HG03159 (cell line): ENCODE measurements at regions not wholly inside any gene's neighbourhood (a gene's known extent, or its start where the extent isn't known, plus 50 kb on each side); places are given as distances from the start of the nearest gene placed in this dataset.

Experiments
- ATAC-seq: cut with Tn5 transposase; IDR thresholded peaks from one replicate; pipeline ENCODE4 v1.9.1; 2021; ENCODE audit warnings: mild to moderate bottlenecking, moderate library complexity; ENCODE audit not compliant: unreplicated experiment

DNA sequence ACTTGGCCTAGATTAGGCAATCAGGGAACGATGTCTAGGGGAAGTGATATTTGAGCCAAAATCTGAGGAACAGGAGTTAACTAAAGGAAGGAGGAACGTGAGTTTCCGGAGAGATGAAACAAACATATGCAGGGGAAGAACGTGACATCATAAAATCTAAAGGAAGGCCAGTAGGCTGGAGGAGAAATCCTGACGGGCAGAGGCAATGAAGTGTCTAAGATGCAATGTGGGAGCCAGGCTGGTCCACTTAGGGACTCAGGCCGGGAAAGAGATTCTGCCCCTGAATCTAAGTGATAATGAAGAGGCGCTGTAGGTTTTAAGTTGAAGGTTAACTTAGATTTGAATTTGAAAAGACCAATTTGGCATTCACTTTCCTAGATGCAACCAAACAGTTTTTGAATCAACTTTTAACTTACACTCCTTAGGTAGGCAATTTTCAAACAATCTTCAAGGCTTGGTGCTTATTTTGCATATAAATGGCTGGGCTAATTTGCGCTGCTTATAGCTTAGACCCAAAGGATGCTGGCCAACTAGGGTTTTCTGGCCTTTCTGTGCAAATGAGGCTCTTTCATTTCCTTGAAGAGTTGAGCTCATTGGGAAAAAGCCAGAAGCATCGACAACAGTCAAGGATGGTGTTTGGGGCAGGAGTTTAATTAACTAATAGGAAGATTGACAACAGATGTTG lies 221.7 kb downstream of the SOX11 start:
- no peak for ATAC-seq

DNA sequence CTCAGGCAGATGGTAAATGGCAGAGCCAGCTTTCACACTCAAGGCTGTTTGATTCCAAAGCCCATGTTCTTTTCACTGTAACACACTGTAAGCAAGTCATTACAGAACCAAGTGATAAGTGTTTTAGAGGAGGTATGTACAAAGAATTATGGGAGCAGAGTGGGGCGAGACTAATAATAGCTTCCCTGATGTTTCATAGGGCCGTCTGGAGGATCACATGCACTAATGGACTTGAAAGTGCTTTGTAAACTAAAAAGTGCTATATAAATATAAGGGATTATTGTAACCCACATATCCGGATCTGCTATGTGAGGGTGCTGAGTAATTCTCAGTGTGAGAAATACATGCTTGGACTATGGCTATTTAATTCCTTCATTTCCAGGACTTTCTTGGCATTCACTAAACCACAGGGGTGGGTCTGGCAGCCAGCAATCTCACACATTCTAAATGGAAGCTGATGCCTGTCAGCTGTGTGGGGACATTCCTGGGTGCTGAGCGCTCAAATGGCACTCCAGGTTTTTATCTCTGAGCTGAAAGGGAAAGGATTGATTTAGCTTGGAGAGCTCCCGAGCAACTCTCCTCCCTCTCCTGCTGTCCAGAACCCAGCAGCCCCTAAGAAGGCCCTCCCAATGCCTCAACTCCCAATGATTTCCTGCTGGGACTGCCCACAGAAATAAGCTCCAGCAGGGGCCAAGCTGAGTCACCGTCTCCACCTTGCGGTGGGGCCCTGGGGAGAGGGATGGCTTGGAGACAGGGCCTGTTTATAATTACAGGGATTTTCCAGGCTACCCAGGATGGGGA lies 222.8 kb downstream of the SOX11 start:
- ATAC-seq = no peak

DNA sequence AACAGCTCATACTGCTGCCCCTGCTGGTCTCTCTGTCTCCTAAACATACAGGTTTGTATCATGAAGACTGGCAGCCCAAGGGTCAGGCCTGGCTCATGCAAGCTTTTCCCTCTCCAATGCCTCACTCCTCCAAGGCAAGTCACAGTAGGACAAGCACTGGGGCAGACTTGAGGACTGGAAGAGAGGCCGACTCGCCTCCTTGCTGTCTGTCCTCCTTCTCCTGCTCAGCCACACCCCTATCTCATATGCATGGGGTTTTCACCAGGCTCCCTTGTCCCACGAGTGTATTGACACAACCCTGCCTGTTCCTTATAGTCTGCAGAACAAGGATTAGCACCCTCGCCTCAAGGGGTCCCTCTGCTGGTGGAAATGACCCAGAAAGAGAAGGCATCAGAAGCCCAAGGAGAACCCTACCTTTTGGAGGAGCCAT lies 223.7 kb downstream of the SOX11 start:
- no peak for ATAC-seq

DNA sequence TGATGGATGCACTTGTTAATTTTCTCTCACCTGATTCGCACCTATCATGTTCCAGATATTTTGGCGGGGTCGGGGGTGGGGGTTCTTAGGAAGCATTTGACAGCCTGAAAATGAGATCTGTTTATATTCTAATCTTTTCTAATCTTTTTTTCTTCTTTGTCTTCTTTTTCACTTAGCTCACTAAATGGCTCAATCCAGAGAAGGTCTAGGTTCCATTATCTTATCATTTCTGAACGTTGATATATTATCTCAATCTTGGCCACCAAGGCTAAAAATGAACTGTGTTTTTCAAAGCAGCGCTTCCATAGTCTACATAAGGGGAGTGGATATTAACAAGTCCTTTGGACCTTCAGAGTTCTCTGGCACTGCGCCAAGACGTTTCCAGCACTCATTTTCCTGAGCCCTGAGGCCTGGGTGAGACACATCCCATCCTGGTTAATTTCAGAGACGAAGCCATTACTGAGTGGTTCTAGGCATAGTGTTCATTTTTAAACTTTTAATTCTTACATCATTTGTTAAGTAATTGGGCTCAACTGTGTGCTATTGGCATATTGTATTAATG lies 229.0 kb downstream of the SOX11 start:
- ATAC-seq = no peak

DNA sequence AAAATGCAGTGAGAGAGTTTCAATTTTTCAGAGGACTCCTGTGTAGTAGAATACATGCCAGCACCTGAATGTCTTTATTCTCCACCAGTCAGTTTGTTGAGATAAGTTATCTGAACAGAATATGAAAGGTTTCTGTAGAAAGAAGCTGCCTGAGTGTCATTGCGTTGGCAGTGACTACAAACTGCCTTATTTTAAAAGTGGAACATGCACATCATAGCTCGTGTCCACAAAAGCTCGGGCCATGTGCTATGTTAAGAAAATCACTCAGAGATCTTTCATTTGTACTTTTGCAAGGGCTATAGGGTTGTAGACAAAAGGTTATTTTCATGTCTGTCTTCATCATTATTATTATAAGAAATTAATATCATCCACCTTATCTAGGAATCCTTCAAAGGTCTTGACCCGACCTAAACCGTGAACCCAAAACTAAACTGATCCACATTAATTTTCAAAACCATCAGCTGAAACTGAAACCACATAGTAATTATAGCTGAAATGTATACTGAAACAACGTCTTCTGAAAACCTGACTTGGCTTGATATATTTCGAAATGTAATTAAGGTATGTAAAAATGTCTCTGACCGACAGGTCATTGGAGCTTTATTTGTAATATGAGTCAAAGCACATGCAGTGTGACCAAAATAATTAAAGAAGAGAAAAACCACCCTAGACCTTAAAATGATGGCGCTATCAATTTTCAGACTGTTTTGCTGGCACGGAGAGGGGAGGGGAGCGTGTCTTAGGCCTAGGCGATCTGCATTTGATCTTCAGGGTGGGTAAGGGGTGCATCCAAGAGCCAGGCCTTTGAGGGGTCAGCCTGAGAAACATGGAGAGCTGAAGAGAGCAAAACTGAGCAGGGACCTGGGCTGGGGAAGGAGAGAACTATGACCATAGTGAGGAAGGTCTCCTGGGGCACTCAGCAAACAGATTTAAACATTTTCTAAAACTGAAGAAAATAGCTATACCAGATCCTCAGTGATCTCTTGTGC lies 232.1 kb downstream of the SOX11 start:
- no peak for ATAC-seq

DNA sequence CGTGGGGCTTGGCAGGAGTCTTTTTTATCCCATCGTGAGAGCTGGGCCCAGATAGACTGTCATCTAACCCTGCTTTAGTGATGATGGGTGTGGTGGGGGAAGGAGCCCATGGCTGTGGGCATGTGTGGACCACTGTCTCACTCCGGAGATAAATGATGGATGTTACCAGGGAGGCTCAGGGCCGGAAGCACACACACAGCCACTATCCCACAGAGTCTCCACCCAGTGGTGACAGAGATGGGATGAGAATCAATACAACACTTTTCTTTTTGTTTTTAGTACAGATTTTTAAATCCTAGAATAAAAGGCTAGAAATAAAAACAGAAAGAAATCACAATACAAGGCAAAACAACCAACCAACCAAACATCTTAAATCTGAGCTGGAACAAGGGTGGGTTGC lies 233.4 kb downstream of the SOX11 start:
- no peak for ATAC-seq

DNA sequence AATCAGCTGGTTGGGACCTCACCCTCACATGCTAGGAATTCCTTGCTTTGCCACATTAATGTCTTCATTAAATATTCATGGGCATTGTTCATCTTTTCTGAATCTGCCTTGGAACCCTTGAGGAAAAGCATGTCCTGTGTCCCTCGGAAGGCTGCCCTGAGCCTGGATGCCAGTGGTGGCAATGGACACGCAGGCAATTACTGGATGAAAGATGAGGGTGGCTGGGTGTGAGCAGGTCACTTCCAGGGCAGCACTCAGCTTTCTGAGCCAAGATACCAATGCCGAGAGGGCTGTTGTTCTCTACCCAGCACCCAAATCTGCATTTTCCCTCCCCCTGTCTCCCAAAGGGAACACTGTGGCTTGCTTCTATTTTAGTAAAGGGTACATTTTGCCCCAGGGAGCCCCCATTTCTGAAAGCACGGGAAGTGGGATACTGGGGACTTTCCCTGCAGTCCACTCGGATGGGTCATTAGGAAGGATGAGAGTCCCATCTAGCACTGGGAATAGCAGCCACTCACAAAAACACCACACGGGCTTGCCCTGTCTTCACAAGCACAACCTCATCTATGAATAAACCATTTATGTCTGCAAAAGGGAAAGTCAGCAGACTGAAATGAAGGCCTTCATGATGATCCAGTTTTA lies 234.8 kb downstream of the SOX11 start:
- no peak for ATAC-seq

DNA sequence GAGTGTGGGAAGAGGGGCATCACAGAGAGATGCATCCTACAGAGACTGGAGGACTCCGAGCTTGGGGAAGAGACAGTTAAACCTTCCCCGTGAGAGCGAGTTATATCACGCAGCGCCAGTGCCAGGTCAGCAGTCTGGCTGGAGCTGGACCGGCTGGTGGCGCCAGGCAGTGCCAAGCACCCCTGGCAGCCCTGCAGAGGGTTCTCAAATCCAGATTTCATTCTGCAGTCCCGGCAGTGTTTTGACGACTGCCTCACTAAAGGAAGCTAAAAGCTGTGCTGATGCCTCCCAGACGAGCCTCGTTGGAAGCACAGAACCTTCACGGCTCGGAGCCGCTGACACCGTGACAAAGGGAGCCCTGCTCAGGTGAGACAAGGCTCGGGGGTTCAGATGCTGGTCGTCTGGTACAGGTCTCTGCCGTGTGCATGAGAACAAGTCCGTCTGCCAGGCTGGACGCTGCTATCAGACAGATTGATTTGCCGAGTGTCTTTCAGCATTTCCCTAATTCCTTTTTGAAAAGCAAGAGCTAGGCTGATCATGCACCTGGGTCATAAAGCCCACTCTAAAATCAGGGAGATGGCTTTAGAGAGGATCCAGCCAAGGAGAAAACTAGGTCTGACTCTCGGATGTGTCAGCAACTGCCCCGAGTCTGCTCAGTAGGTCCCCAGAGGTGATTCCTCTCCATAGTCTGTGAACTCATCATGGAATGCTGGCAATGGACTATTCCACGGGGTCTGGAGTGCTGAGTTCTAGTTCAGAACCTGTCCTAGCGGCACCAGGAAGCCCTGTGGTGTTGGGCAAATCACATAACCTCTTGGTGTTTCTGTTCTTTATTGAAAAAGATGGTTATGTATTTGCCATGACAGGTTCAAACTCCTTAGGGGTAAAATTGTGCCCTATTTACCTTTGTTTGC lies 240.6 kb downstream of the SOX11 start:
- no peak for ATAC-seq

DNA sequence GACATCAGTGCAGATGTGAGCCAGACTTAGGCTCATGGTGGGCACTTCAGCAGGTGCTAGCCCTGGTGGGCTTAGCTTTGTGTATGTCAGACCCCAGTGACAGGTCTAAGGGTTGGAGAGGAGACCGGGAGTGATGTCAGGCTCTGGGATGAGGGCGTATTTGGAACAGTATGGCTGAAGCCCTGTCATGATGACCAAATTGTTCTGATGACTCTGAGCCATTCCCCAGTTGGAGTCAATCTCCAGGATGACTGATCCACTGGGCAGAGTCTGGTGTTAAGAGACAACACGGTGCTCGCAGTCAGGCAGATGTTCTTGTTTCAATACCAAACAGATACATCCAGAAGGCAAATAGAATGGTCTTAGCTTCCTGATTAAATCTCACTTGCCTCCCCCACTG lies 241.5 kb downstream of the SOX11 start:
- no peak for ATAC-seq

DNA sequence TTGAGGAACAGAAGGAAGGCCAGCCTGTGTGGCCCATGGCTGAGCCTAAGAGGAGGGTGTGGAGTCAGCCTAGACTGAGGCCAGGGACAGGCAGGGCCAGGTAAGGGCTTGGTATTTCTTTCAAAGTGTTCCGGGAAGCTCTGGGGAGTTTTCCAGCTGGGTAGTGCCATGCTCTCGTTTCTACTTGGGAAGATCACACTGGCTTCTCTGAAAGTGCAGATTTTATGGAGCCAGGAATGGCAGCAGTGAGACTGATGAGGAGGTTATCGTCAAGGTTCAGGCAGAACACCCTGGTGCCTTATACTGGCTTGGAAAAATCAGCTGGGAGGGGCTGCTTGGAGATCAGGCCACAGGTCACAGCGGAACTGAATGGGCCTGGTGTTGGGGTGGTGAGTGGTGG lies 245.1 kb downstream of the SOX11 start:
- ATAC-seq = no peak

DNA sequence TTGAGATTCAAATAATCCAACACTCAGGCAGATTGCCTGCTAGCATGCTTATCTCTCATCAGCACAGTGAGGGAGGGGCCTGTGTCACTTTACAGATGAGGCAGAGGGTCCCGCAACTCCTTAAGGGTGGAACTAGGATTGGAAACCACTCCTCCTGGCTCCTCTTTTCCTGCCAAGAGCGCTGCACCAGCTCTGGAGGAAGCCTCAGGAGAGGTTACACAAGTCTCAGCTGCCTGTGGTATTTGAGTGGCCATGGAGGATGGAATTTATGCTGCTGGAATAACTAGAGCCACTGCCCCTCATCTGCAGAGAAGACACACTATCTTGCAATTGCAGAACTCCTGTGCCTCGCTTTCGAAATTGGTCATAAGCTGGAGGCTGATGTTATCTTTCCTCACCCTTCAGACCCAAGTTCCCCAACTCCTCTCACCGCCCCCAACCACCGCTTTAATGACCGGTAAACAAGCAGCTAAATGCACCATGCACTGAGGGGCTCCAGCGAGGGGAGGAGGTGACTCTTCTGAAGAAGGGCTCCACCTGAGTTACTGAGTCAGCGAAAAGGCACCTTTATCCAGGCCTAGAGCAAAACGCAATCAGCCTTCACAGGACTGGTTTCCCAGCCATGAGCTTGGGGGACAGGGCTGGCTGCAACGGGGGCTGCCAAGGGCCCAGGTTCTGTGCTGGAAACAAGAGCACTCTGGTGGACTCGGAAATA lies 245.8 kb downstream of the SOX11 start:
- no peak for ATAC-seq

DNA sequence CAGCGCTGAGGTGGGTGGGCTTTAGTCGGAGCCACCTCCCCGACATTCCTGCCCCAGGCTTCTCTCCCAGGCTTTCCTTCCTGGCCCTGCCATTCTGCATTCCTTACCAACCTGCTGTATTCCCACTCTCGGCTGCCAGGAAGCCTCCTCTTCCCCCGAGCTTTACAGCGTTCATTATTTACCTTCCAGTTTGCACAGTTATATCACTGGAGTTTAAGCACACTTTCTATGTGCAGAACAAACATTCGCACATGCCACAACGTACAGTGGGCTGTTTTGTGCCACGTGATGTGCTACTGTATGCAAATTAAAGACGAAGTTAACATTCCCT lies 246.3 kb downstream of the SOX11 start:
- no peak for ATAC-seq

DNA sequence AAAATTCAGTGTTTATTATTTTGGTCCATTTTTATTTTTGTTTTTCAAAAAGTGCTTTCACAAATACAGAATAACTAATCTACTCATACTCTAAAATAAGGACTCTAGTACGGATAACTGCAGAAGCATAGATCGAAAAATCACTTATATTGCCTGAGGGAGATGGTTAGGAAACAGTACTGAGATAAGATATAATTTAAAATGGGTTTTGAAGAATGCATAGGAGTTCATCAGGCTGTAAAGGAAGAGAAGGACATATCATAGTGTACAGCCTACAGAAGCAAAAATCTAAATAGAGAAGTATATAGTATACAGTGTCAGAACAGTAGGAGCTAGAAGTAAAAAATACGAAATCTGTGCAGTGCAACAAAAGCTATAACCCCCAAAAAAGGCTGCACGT lies 247.4 kb downstream of the SOX11 start:
- ATAC-seq = no peak

DNA sequence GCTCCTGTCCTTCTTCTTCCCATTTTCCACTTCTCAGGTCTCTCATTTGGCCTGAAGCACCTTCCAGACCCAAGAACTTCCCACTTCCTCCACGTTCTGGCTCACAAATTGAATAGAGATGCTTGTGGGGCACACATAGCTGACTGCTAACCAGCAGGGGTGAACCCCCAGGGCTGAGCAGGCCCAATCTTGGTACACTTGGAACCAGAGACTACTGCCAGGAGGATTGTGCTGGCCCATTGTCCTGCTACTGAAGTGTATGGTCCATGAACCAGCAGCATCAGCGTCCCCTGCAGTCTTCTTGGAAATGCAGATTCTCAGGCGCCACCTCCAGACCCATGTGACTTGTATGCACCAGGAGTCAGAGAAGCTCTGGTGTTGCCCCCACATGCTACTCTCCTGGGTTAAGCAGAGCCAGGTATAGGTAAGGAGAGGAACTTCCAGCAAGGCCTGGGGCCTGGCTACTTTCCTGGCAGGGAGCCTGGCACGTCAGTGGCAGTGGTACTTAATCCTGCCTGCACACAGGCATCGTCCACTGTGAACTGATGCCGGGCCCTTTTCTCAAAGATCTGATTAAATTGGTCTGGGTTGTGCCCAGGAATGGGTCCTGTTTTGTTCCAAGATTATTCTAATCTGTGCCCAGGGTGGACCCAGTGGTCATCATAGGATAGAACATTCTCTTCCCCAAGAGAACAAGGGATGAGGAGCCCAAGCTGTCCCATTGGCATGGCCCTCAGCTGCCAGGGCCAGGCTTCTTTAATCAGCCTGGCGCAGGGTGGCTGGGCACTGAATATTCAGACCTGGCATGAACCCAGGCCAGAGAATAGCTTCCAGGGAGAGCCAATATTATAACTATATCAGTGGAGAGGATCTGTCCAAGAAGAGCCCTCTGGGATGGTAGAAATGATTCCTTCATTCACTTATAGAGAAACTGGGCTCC lies 248.7 kb downstream of the SOX11 start:
- no peak for ATAC-seq

DNA sequence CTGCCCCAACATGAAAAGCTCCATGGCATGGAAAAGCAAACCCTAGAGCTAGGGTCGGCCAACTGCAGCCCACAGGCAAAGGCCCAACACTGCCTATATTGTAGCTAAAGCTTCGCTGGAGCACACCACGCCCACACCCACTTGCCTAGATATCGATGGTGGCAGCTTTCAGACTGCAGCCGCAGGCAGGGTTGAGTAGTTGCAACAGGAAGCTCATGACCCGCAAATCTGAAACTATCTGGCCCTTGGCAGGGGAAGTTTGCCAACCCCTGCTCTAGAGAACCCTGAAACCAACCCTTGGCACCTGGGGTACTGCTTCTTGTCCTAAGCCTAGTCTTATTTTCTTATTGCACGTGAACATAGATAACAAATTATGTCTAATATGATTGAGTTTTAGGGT lies 250.0 kb downstream of the SOX11 start:
- ATAC-seq = no peak

DNA sequence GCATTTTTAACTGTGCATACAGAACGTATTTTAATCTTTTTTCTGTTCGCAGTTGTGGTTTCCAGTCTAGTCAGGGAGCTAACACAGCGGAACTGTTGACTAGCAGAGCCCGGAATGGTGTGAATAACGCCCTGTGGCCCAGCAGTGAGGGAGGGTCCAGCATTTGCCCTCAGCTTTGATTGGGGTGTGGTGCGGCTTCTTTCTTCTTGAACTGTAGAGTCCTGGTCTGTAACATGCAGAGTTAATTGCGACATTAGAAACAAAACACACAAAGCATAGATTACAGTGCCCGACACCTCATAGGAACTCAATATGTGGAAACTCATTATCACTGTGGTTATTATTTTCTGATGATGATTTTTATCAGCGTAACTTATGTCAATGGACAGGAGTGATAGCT lies 253.6 kb downstream of the SOX11 start:
- no peak for ATAC-seq

DNA sequence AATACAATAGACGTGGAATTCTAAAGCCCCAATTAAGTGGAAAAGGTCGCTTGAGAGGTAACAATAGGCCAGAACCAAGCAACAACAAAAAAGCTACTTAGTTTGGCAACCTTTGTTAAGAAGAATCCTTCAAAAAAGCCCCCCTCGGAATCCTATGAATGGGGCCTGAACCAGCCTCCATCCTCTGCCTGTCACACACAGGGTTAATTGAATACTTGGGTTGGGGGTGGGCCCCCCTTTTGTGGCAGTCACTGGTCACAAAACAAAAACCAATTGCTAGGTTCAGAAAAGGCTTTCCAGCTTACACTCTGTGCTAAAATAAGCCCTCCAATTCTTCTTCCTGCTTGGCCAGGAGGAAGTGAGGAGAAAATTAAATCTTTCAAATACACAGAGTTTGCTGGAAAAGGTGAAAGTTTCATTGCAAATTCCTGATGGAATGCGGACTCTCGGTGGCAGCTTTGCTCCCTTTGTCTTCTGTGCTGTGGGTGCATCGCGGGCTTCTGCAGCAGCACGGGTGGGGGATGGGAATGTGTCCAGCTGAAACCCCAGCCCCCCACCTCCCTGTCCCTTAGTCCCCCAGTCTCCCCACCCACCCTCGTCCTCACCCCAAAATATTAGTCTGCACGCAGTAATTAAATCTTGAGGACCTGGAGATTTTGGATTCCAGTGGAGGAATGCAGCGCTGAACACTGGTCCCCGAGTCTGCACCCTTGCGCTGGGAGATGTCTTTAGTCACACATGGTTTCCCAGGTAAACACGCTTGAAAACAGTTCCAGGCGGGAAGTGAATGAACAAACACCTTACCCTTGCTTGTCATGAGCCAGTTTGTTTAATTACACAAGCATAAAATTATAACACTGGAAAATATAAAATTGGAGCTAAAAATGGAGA lies 254.3 kb downstream of the SOX11 start:
- no peak for ATAC-seq
